ENCODE measurements at regions not wholly inside any gene's neighbourhood (a gene's known extent, or its start where the extent isn't known, plus 50 kb on each side); places are given as distances from the start of the nearest gene placed in this dataset.

DNA sequence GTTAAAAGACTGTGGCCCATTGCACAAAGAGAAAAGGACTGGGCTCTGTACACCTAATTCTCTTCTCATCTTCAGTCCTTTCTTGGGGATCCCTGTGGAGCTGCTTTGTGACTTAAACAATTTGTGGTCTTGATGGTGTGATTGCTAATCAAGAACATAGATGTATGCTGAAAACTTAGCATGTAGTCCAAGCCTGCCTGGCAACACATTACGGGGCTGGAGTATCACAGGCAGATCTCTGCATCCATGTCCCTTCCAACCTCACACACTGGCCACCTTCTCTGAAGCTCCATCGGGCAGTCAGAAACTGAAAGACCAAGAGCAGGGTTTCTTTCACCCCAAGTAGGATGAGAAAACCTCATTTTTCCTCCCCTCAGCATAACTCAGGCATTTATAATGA lies 69.6 kb upstream of the ARGLU1 start:
- H3K36me3 Mint-ChIP-seq (ENCODE audit: low read depth), result no peaks in the 10 kb centered on the region

DNA sequence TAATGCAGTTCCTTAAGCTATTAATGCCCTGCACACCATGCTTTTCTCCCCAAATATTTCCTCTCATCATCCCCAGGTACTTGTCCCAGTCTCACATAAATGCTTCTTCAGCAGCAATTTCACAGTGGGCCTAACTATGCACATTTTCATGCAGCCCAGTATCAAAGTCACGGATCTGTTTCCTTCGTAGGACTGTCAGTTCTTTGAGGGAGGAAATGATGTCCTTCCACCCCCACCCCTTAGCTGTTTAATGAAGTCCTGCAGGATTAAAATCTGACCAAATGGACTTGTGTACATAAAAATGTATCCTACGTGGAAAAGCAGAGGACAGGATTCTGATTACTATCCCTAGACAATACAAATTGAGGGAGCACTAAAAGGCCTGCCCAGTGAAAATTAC lies 68.6 kb upstream of the ARGLU1 start:
- Mint-ChIP-seq H3K4me3 (no peak overlapping the region), H3K27me3 (ENCODE audit: low read depth) (peaks cover 5% of the 10 kb centered on the region), H3K27ac (no peak overlapping the region), H3K36me3 (ENCODE audit: low read depth) (no peaks in the 10 kb centered on the region), H3K4me1 (peaks cover 9% of the 10 kb centered on the region), H3K9me3 (no peaks in the 10 kb centered on the region)
- TF ChIP-seq, protein P1, sequence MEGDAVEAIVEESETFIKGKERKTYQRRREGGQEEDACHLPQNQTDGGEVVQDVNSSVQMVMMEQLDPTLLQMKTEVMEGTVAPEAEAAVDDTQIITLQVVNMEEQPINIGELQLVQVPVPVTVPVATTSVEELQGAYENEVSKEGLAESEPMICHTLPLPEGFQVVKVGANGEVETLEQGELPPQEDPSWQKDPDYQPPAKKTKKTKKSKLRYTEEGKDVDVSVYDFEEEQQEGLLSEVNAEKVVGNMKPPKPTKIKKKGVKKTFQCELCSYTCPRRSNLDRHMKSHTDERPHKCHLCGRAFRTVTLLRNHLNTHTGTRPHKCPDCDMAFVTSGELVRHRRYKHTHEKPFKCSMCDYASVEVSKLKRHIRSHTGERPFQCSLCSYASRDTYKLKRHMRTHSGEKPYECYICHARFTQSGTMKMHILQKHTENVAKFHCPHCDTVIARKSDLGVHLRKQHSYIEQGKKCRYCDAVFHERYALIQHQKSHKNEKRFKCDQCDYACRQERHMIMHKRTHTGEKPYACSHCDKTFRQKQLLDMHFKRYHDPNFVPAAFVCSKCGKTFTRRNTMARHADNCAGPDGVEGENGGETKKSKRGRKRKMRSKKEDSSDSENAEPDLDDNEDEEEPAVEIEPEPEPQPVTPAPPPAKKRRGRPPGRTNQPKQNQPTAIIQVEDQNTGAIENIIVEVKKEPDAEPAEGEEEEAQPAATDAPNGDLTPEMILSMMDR (IDR thresholded peaks at IDR 0.05; ENCODE audit: unreplicated experiment in 3 of 3), result no peak

More for the DNA sequence above, 69.6 kb upstream of the ARGLU1 start:
- Mint-ChIP-seq H3K4me1 (peaks cover 9% of the 10 kb centered on the region), H3K27me3 (ENCODE audit: low read depth) (peaks cover 5% of the 10 kb centered on the region), H3K4me3 (no peak overlapping the region), H3K27ac (no peak overlapping the region), H3K9me3 (no peaks in the 10 kb centered on the region)
- TF ChIP-seq, protein P1 (IDR thresholded peaks at IDR 0.05; ENCODE audit: unreplicated experiment in 3 of 3), result no peak

DNA sequence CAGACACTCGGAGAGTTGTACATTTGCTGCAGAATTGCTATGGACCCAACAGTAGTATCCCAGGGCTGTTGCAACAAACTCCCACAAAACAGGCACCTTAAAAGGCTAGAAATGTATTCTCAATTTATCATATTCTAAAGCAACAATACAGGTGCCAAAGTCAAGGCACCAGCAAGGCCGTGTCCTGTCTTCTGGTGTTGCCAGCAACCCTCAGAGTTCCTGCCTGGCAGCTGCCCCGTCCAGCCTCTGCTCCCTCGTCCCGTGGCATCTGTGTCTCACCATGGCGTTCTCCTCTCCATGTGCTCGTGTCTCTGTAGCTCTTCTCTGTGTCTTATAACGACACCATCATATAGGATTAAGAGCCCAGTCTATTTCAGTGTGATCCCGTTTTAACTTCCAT lies 67.7 kb upstream of the ARGLU1 start:
- TF ChIP-seq, protein P1 (IDR thresholded peaks at IDR 0.05; ENCODE audit: unreplicated experiment in 3 of 3), result no peak
- H3K4me3 Mint-ChIP-seq, result no peak overlapping the region
- H3K4me1 Mint-ChIP-seq, result peaks cover 9% of the 10 kb centered on the region
- H3K27ac Mint-ChIP-seq, result no peak overlapping the region
- no peaks in the 10 kb centered on the region for H3K9me3 Mint-ChIP-seq
- no peaks in the 10 kb centered on the region for H3K36me3 Mint-ChIP-seq (ENCODE audit: low read depth)
- H3K27me3 Mint-ChIP-seq (ENCODE audit: low read depth), result peaks cover 5% of the 10 kb centered on the region

DNA sequence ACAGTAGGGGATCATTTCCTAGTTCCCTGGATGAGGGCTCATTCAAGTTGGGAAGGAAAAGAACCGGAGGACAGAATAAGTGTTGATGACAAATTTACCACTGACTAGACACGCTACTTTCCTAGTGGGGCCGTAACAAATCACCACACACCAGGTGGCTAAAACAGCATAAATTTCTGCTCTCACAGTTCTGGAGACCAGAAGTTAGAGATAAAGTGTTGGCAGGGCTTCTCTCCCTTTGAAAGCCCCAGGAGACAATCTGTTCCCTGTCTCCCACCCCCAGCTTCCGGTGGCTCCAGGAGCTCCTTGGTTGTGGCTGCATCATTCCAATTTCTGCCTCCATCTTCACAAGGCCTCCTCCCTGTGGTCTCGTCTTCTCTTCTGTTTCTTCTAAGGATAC lies 65.4 kb upstream of the ARGLU1 start:
- TF ChIP-seq, protein P1 (IDR thresholded peaks at IDR 0.05; ENCODE audit: unreplicated experiment in 3 of 3), result no peak
- Mint-ChIP-seq H3K36me3 (ENCODE audit: low read depth) (no peaks in the 10 kb centered on the region), H3K4me3 (no peak overlapping the region), H3K4me1 (peaks cover 9% of the 10 kb centered on the region), H3K9me3 (no peaks in the 10 kb centered on the region), H3K27me3 (ENCODE audit: low read depth) (no peaks in the 10 kb centered on the region), H3K27ac (no peak overlapping the region)

DNA sequence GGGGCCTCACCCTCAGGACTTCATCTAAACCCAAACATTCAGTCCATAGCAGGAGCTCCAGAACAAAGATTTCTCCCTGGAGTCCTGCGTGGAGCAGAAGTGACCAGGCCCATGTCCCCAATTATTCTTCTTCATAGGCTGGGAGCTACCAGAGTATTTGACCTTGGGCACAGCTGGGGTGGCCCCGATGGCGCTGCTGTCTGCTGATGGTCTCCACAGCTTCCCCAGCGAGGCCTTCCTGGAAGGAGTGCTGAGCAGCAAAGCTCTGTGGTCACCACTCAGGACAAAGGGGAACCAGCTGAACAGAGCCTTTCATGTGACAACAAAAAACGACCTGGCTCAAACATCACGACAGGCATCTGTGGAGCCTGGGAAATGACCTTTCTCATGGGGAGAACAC lies 62.7 kb upstream of the ARGLU1 start:
- Mint-ChIP-seq H3K4me3 (no peak overlapping the region), H3K27ac (no peak overlapping the region), H3K4me1 (peaks cover 9% of the 10 kb centered on the region), H3K9me3 (no peaks in the 10 kb centered on the region), H3K36me3 (ENCODE audit: low read depth) (no peaks in the 10 kb centered on the region), H3K27me3 (ENCODE audit: low read depth) (peaks cover 10% of the 10 kb centered on the region)
- TF ChIP-seq, protein P1 (IDR thresholded peaks at IDR 0.05; ENCODE audit: unreplicated experiment in 3 of 3), result no peak

DNA sequence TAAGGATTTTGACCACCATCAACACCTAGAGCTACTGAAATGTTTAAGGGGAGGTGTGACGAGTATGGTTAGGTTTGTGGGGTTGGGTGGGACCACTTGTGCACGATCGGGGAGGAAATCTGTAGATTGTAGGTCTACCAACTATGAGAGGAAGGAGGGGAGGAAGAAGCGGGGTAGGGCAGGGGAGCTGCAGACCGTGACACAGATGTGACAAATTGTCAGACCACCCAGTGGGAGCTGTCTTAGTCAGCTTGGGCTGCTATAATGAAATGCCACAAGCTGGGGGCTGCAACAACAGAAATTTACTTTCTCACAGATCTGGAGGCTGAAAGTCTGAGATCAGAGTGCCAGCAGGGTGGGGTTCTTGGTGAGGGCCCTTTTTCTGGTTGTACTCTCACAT lies 62.2 kb upstream of the ARGLU1 start:
- peaks cover 14% of the 10 kb centered on the region for H3K27me3 Mint-ChIP-seq (ENCODE audit: low read depth)
- no peak overlapping the region for H3K27ac Mint-ChIP-seq
- H3K4me3 Mint-ChIP-seq, result no peak overlapping the region
- TF ChIP-seq, protein P1 (IDR thresholded peaks at IDR 0.05; ENCODE audit: unreplicated experiment in 3 of 3), result no peak
- no peaks in the 10 kb centered on the region for H3K36me3 Mint-ChIP-seq (ENCODE audit: low read depth)
- H3K4me1 Mint-ChIP-seq, result peaks cover 9% of the 10 kb centered on the region
- H3K9me3 Mint-ChIP-seq, result no peaks in the 10 kb centered on the region
